GM12878 (cell line): ENCODE measurements at regions not wholly inside any gene's neighbourhood (a gene's known extent, or its start where the extent isn't known, plus 50 kb on each side); places are given as distances from the start of the nearest gene placed in this dataset.

Experiments
- ATAC-seq: fragments of 200-7000 bp; cut with Tn5 transposase; 3 replicates; pipeline ENCODE4 v1.9.1; 2020; ENCODE audit warnings: mild to moderate bottlenecking, moderate library complexity
- BruUV-seq: library from RNA; stranded (reverse); fragments of 400-500 nt; replicated peaks from 2 replicates; lab custom pipeline; 2021; lab: Mats Ljungman, UMichigan
- CTCF ChIA-PET: fragments of 300-600 bp; sonication (Branson Sonifier 250); formaldehyde crosslinking; extraction: SDS; loops from one replicate; lab custom pipeline; 2021; ENCODE audit warnings: inconsistent platforms; lab: Yijun Ruan, JAX
- POLR2A ChIA-PET: fragments of 350-600 bp; formaldehyde crosslinking; extraction: SDS; loops from one replicate; lab custom pipeline; 2021; ENCODE audit warnings: inconsistent platforms; lab: Charles Lee
- RAD21 ChIA-PET: fragments of 300-600 bp; sonication (Branson Sonifier 250); formaldehyde crosslinking; loops from one replicate; lab custom pipeline; 2023; ENCODE audit warnings: antibody characterized with exemption; ENCODE audit not compliant: unreplicated experiment; lab: Charles Lee
- SMC1A ChIA-PET: fragments of 300-600 bp; sonication (Branson Sonifier 250); formaldehyde crosslinking; loops from one replicate; lab custom pipeline; 2023; ENCODE audit not compliant: unreplicated experiment, uncharacterized antibody; lab: Charles Lee
- DNase-seq: peaks from one replicate; pipeline ENCODE4 v3.0.0-alpha.2; 2011; ENCODE audit warnings: low read depth, low spot score
- FAIRE-seq: peaks from 3 replicates; lab custom pipeline; 2011; peaks lifted over from hg19 to GRCh38; lab: Jason Lieb, UNC
- H2AFZ ChIP-seq: 2 replicates; pipeline ENCODE4 v1.6.0; 2011; ENCODE audit warnings: low read depth, low read length, control low read depth; ENCODE audit not compliant: control insufficient read depth
- H3K27ac ChIP-seq: 2 replicates; pipeline ENCODE4 v1.5.1; 2011; ENCODE audit warnings: control low read depth; ENCODE audit not compliant: control insufficient read depth, insufficient read depth
- H3K27me3 ChIP-seq, 2 experiments: replicated peaks in 1 of 2; 2 replicates each; pipeline versions ENCODE4 v1.6.0 to v1.6.1; 2011; ENCODE audit warnings: low read length in 1 of 2; ENCODE audit not compliant: control insufficient read depth in 2 of 2, insufficient read depth in 2 of 2
- H3K36me3 ChIP-seq, 2 experiments: 2 replicates each; pipeline ENCODE4 v1.5.1; 2011; ENCODE audit warnings: low read length in 1 of 2; ENCODE audit not compliant: control insufficient read depth in 2 of 2, insufficient read depth in 2 of 2
- H3K4me1 ChIP-seq: 2 replicates; pipeline ENCODE4 v1.6.1; 2011; ENCODE audit warnings: mild to moderate bottlenecking, low read length, moderate library complexity, mixed read lengths; ENCODE audit not compliant: control insufficient read depth, insufficient read depth
- H3K4me2 ChIP-seq: 2 replicates; pipeline ENCODE4 v1.6.0; 2011; ENCODE audit warnings: control low read depth; ENCODE audit not compliant: control insufficient read depth, insufficient read depth
- H3K4me3 ChIP-seq: fragments of 200-600 bp; sonication (generic); 2 replicates; pipeline ENCODE4 v1.5.1; 2016
- H3K79me2 ChIP-seq: 2 replicates; pipeline ENCODE4 v1.6.0; 2011; ENCODE audit warnings: low read length; ENCODE audit not compliant: control insufficient read depth, insufficient read depth
- H3K9ac ChIP-seq: 2 replicates; pipeline ENCODE4 v1.8.0; 2011; ENCODE audit warnings: low read length, control low read depth, mixed read lengths; ENCODE audit not compliant: control insufficient read depth, insufficient read depth
- H3K9me3 ChIP-seq: replicated peaks from 3 replicates; pipeline ENCODE4 v1.5.1; 2011; ENCODE audit warnings: mild to moderate bottlenecking, low read length; ENCODE audit not compliant: control insufficient read depth, insufficient read depth
- H4K20me1 ChIP-seq: 2 replicates; pipeline ENCODE4 v1.6.0; 2011; ENCODE audit not compliant: control insufficient read depth, insufficient read depth
- ESRRA ChIP-seq: IDR thresholded peaks from 2 replicates; pipeline ENCODE4 v1.6.1; 2012; ENCODE audit warnings: mild to moderate bottlenecking, low read length, improper control_type of control experiment
- SIX5 ChIP-seq: IDR thresholded peaks from 2 replicates; pipeline ENCODE4 v1.6.1; 2011; ENCODE audit warnings: mild to moderate bottlenecking, low read depth, low read length, moderate library complexity; ENCODE audit not compliant: severe bottlenecking
- TBL1XR1 ChIP-seq: IDR thresholded peaks from 2 replicates; pipeline ENCODE4 v1.6.1; 2012; ENCODE audit warnings: low read depth, low read length, improper control_type of control experiment
- ZNF687 ChIP-seq: fragments of 450-650 bp; IDR thresholded peaks from 2 replicates; pipeline ENCODE4 v1.6.1; 2017; ENCODE audit warnings: mild to moderate bottlenecking, moderate library complexity
- WGBS: methylation state at CpG from one replicate; pipeline ENCODE4 v1.1.6; 2016; ENCODE audit warnings: low lambda C conversion rate; ENCODE audit not compliant: insufficient replicate concordance, insufficient coverage; ENCODE audit errors: missing lambda C conversion rate; 5-methylcytosine and 5-hydroxymethylcytosine counted together
- in situ Hi-C: fragments of 300-500 bp; cut with MboI; formaldehyde crosslinking; loops from 9 replicates; pipeline ENCODE4 v1.14.3; 2018; ENCODE audit warnings: mixed read lengths
- intact Hi-C: fragments of 100-400 bp; cut with micrococcal nuclease; formaldehyde crosslinking; loops from one replicate; pipeline ENCODE4 v1.14.2; 2022; ENCODE audit not compliant: unreplicated experiment

DNA sequence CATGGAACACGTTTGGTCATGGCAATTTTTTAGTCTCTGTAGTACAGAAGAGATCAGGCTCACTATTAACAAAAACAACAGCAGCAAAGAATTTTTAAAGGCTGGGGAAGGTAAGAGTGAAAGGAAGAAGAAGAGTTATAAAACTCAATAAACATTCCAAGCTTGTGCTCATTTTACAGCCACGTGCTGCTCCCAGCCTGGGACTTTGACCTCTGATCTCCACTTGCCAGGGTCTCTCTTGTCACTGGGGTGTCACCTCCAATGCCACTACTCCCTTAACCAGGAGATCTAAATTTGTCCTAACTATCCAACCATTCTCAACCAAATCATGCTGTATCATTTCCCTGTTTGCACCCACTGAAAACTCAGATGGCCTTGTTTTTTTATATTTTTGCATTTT lies 605.1 kb downstream of the VRK1 start:
- BruUV-seq, result no TSS peak
- Histone ChIP-seq H4K20me1 (no peaks in the 10 kb centered on the region), H3K4me3 (no peak overlapping the region), H3K79me2 (no peaks in the 10 kb centered on the region), H3K4me1 (peaks cover 4% of the 10 kb centered on the region; the same call in 1 of the 2 replicates), H3K36me3 (no peaks in the 10 kb centered on the region), H3K4me2 (no peak overlapping the region), H3K9me3 (no peaks in the 10 kb centered on the region; the same call in 2 of the 3 replicates), H3K9ac (no peak overlapping the region), H3K27me3 (no peaks in the 10 kb centered on the region), H2AFZ (no peak overlapping the region), H3K27ac (no peak overlapping the region)
- ChIA-PET RAD21 (interaction anchor here (1.2 to 1.8 kb wide), 4 partner anchors 15 to 50 kb away, joined by 3 to 10 read pairs (median 5); no protein-coding TSS in a partner anchor), SMC1A (interaction anchor here (0.8 to 1.8 kb wide), 12 partner anchors 15 to 218 kb away, joined by 3 to 16 read pairs (median 4); no protein-coding TSS in a partner anchor), POLR2A (interaction anchor here (0.7 to 1.6 kb wide), 6 partner anchors 9 to 85 kb away, joined by 3 to 7 read pairs (median 4); no protein-coding TSS in a partner anchor), CTCF (interaction anchor here (0.7 to 1.0 kb wide), 2 partner anchors 18 to 54 kb away, joined by 3 read pairs; no protein-coding TSS in a partner anchor)
- in situ Hi-C loops, result no loop called here
- 0% methylated on average over 2 of the region's 2 CpGs for WGBS
- intact Hi-C loops, result loop anchor here (10.0 kb wide), 1 partner anchor 217 kb away; no protein-coding TSS in a partner anchor
- no peak for TF ChIP-seq SIX5
- TF ChIP-seq ESRRA, result no peak
- no peak for TF ChIP-seq TBL1XR1
- no peak for TF ChIP-seq ZNF687
- ATAC-seq (no peak), DNase-seq (no peak), FAIRE-seq (no peak)
